H9 (cell line): ENCODE measurements at regions not wholly inside any gene's neighbourhood (a gene's known extent, or its start where the extent isn't known, plus 50 kb on each side); places are given as distances from the start of the nearest gene placed in this dataset.

Experiments
- DNase-seq: peaks from one replicate; pipeline ENCODE4 v3.0.0-alpha.2; 2017
- H2AFZ ChIP-seq: one replicate; pipeline ENCODE4 v1.6.1; 2013; ENCODE audit warnings: mild to moderate bottlenecking, low read length, control low read depth, moderate library complexity
- H2AK5ac ChIP-seq: 2 replicates; pipeline ENCODE4 v1.6.1; 2013; ENCODE audit warnings: low read length, control low read depth, mixed read lengths; ENCODE audit not compliant: insufficient read length
- H2BK120ac ChIP-seq: one replicate; pipeline ENCODE4 v1.6.1; 2013; ENCODE audit warnings: low read depth, mild to moderate bottlenecking, low read length, control low read depth, inconsistent platforms; ENCODE audit not compliant: poor library complexity, severe bottlenecking
- H2BK12ac ChIP-seq: 2 replicates; pipeline ENCODE4 v1.6.1; 2013; ENCODE audit warnings: low read length, control low read depth, mixed read lengths, low read depth; ENCODE audit not compliant: insufficient read length
- H2BK15ac ChIP-seq: 2 replicates; pipeline ENCODE4 v1.6.1; 2013; ENCODE audit warnings: low read depth, low read length, control low read depth
- H2BK20ac ChIP-seq: one replicate; pipeline ENCODE4 v1.6.1; 2013; ENCODE audit warnings: low read depth, mild to moderate bottlenecking, low read length, control low read depth, inconsistent platforms; ENCODE audit not compliant: poor library complexity, severe bottlenecking
- H2BK5ac ChIP-seq: 2 replicates; pipeline ENCODE4 v1.6.1; 2013; ENCODE audit warnings: low read length, control low read depth, mixed read lengths; ENCODE audit not compliant: insufficient read length
- H3K14ac ChIP-seq: 2 replicates; pipeline ENCODE4 v1.6.1; 2013; ENCODE audit warnings: low read length, control low read depth; ENCODE audit not compliant: insufficient read depth
- H3K18ac ChIP-seq: 2 replicates; pipeline ENCODE4 v1.6.1; 2013; ENCODE audit warnings: low read depth, mild to moderate bottlenecking, mixed read lengths, low read length, control low read depth; ENCODE audit not compliant: insufficient read length
- H3K23ac ChIP-seq: 2 replicates; pipeline ENCODE4 v1.6.1; 2013; ENCODE audit warnings: low read length, control low read depth, mixed read lengths, low read depth; ENCODE audit not compliant: insufficient read length
- H3K23me2 ChIP-seq: 2 replicates; pipeline ENCODE4 v1.6.1; 2013; ENCODE audit warnings: low read depth, mild to moderate bottlenecking, mixed read lengths, low read length, control low read depth; ENCODE audit not compliant: insufficient read length, poor library complexity, severe bottlenecking
- H3K27ac ChIP-seq: 2 replicates; pipeline ENCODE4 v1.5.1; 2013; ENCODE audit warnings: low read length, control low read depth, mixed read lengths, low read depth; ENCODE audit not compliant: insufficient read length
- H3K27me3 ChIP-seq: 2 replicates; pipeline ENCODE4 v1.6.1; 2013; ENCODE audit warnings: low read length, control low read depth, inconsistent platforms; ENCODE audit not compliant: insufficient read depth
- H3K4ac ChIP-seq: 2 replicates; pipeline ENCODE4 v1.6.1; 2013; ENCODE audit warnings: low read depth, mild to moderate bottlenecking, control low read depth, inconsistent platforms, low read length, moderate library complexity
- H3K4me1 ChIP-seq: 2 replicates; pipeline ENCODE4 v1.6.1; 2013; ENCODE audit warnings: low read length, control low read depth, inconsistent platforms; ENCODE audit not compliant: insufficient read depth
- H3K4me2 ChIP-seq: 2 replicates; pipeline ENCODE4 v1.6.1; 2013; ENCODE audit warnings: low read length, control low read depth, mixed read lengths; ENCODE audit not compliant: insufficient read length, insufficient read depth
- H3K56ac ChIP-seq: 2 replicates; pipeline ENCODE4 v1.6.1; 2013; ENCODE audit warnings: low read depth, mild to moderate bottlenecking, mixed read lengths, low read length, control low read depth; ENCODE audit not compliant: insufficient read length
- H3K79me1 ChIP-seq: 2 replicates; pipeline ENCODE4 v1.6.1; 2013; ENCODE audit warnings: low read depth, mild to moderate bottlenecking, moderate library complexity, low read length, control low read depth, inconsistent platforms; ENCODE audit not compliant: insufficient read depth, poor library complexity, severe bottlenecking
- H3K79me2 ChIP-seq: 2 replicates; pipeline ENCODE4 v1.6.1; 2013; ENCODE audit warnings: low read length, control low read depth, inconsistent platforms; ENCODE audit not compliant: insufficient read depth
- H3K9ac ChIP-seq: 2 replicates; pipeline ENCODE4 v1.6.1; 2013; ENCODE audit warnings: low read length, control low read depth, mixed read lengths; ENCODE audit not compliant: insufficient read length; ENCODE audit errors: extremely low read depth
- H3K9me3 ChIP-seq: one replicate; pipeline ENCODE4 v1.6.1; 2013; ENCODE audit warnings: low read depth, low read length, inconsistent platforms; ENCODE audit not compliant: control insufficient read depth
- H3T11ph ChIP-seq: one replicate; pipeline ENCODE4 v1.6.1; 2013; ENCODE audit warnings: mild to moderate bottlenecking, low read length, control low read depth, inconsistent platforms
- H4K20me1 ChIP-seq: one replicate; pipeline ENCODE4 v1.6.1; 2013; ENCODE audit not compliant: control insufficient read depth, insufficient read length, insufficient read depth
- H4K5ac ChIP-seq: 2 replicates; pipeline ENCODE4 v1.6.1; 2013; ENCODE audit warnings: low read depth, mild to moderate bottlenecking, mixed read lengths, low read length, control low read depth; ENCODE audit not compliant: insufficient read length
- H4K8ac ChIP-seq: replicated peaks from 2 replicates; pipeline ENCODE4 v1.6.1; 2013; ENCODE audit warnings: low read length, control low read depth, mixed read lengths, low read depth; ENCODE audit not compliant: insufficient read length
- H4K91ac ChIP-seq: 2 replicates; pipeline ENCODE4 v1.6.1; 2013; ENCODE audit warnings: low read depth, mild to moderate bottlenecking, moderate library complexity, mixed read lengths, low read length, control low read depth; ENCODE audit not compliant: insufficient read length
- H3K27ac Mint-ChIP-seq, 3 experiments: 2 replicates in 2 of 3; 3 replicates in 1 of 3; pipeline ENCODE4 v1.8.0; 2020 to 2021; ENCODE audit warnings: mixed read lengths in 3 of 3, mild to moderate bottlenecking in 1 of 3, moderate library complexity in 1 of 3
- H3K27me3 Mint-ChIP-seq: 2 replicates; pipeline ENCODE4 v1.8.0; 2021; ENCODE audit warnings: low read depth, mild to moderate bottlenecking, moderate library complexity, mixed read lengths
- H3K36me3 Mint-ChIP-seq, 3 experiments: 2 replicates in 2 of 3; 3 replicates in 1 of 3; pipeline ENCODE4 v1.8.0; 2020 to 2021; ENCODE audit warnings: low read depth in 3 of 3, mixed read lengths in 3 of 3; ENCODE audit not compliant: insufficient read depth in 1 of 3
- H3K4me1 Mint-ChIP-seq, 2 experiments: 2 replicates each; pipeline ENCODE4 v1.8.0; 2020; ENCODE audit warnings: mixed read lengths in 2 of 2
- H3K4me3 Mint-ChIP-seq, 2 experiments: 2 replicates in 1 of 2; 3 replicates in 1 of 2; pipeline ENCODE4 v1.8.0; 2020 to 2021; ENCODE audit warnings: mild to moderate bottlenecking in 2 of 2, mixed read lengths in 2 of 2, moderate library complexity in 1 of 2
- H3K9me3 Mint-ChIP-seq, 2 experiments: 2 replicates in 1 of 2; 3 replicates in 1 of 2; pipeline ENCODE4 v1.8.0; 2020; ENCODE audit warnings: mild to moderate bottlenecking in 2 of 2, mixed read lengths in 2 of 2, moderate library complexity in 1 of 2
- WGBS: extraction: QIAGEN DNeasy Blood & Tissue Kit; methylation state at CpG from one replicate; pipeline ENCODE4 v1.1.7; 2013; ENCODE audit warnings: missing lambda C conversion rate, low lambda C conversion rate, mixed read lengths; ENCODE audit not compliant: insufficient read length; ENCODE audit errors: extremely low coverage; 5-methylcytosine and 5-hydroxymethylcytosine counted together
- TF ChIP-seq, protein P1 (sequence below): fragments of 200-600 bp; sonication (generic); conservative IDR thresholded peaks from 3 replicates; pipeline ENCODE4 v1.8.0; 2021; ENCODE audit warnings: antibody characterized with exemption, mild to moderate bottlenecking

DNA sequence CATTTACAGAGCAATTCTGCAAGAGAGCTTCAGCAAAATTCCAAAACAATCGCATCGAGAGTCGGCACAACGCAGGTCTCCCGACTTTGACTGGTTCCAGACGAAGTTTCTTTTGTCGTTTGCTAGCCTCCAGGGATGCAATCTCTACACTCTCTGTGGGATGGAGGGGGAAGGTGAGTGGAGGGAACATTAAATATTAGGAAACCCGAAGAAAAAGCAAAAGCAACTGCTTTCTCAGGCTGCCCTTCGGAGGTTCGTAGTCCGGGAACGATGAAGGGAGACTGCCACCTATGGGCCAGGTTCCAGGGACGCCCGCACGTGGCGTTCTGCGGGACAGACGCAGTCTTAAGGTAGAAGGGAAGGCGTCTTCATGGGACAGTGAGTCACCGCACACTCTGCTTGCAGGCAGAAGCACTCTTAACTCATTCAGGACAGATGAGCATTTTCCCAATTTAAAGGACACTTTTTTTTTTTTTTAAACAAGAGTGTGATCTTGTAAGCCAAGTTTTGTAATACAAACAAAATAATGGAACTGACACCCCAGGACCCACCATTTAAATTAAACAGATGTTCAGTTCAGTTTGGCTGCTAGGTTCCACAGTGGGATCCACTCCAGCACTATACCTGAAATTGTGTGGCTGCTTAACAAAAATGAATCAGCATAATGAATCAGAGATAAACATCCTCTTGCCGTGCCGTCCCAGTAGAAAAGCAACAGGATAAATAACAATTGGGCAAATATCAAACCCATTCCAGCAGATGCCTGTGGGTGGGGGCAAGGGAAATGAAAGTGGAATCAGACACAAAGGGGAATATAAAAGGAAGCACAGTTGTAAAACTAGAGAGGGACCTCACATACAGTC is 65.8 kb upstream of the ARMC2 start:
- DNase-seq = peak; percentile 89
- no peak overlapping the region for H2AFZ ChIP-seq
- H2BK15ac ChIP-seq = no peak overlapping the region
- no peaks in the 10 kb centered on the region for H3K79me2 ChIP-seq
- H3K56ac ChIP-seq = no peak overlapping the region
- H3K9ac ChIP-seq = no peak overlapping the region
- H3K9me3 ChIP-seq = no peaks in the 10 kb centered on the region
- H3K9me3 Mint-ChIP-seq = no peaks in the 10 kb centered on the region
- no peak overlapping the region for H3K27ac ChIP-seq
- H4K20me1 ChIP-seq = no peaks in the 10 kb centered on the region
- H3K79me1 ChIP-seq = no peaks in the 10 kb centered on the region
- WGBS = no CpG with 5 or more reads among the region's 22 CpGs
- no peak overlapping the region for H4K91ac ChIP-seq
- no peak overlapping the region for H3K4ac ChIP-seq
- H4K8ac ChIP-seq = no peak overlapping the region
- H2BK20ac ChIP-seq = no peak overlapping the region
- peak overlapping the region; percentile 64 to 84 for H3K4me3 Mint-ChIP-seq
- H3K4me2 ChIP-seq = peak overlapping the region; percentile 66
- H3K18ac ChIP-seq = no peak overlapping the region
- H3K23me2 ChIP-seq = peaks cover 7% of the 10 kb centered on the region
- H3T11ph ChIP-seq = no peak overlapping the region
- H3K36me3 Mint-ChIP-seq = no peaks in the 10 kb centered on the region; a peak in 1 of 7 replicates
- H2BK120ac ChIP-seq = no peak overlapping the region
- peaks cover 35 to 40% of the 10 kb centered on the region in 2 experiments for H3K4me1 Mint-ChIP-seq
- H3K27me3 Mint-ChIP-seq = peaks cover 37% of the 10 kb centered on the region
- no peak overlapping the region for H4K5ac ChIP-seq
- no peak overlapping the region for H2BK12ac ChIP-seq
- TF ChIP-seq, protein P1, sequence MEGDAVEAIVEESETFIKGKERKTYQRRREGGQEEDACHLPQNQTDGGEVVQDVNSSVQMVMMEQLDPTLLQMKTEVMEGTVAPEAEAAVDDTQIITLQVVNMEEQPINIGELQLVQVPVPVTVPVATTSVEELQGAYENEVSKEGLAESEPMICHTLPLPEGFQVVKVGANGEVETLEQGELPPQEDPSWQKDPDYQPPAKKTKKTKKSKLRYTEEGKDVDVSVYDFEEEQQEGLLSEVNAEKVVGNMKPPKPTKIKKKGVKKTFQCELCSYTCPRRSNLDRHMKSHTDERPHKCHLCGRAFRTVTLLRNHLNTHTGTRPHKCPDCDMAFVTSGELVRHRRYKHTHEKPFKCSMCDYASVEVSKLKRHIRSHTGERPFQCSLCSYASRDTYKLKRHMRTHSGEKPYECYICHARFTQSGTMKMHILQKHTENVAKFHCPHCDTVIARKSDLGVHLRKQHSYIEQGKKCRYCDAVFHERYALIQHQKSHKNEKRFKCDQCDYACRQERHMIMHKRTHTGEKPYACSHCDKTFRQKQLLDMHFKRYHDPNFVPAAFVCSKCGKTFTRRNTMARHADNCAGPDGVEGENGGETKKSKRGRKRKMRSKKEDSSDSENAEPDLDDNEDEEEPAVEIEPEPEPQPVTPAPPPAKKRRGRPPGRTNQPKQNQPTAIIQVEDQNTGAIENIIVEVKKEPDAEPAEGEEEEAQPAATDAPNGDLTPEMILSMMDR = peak; percentile 91
- H3K23ac ChIP-seq = no peak overlapping the region
- H3K27ac Mint-ChIP-seq = peak overlapping the region in 1 of 3 experiments; percentile 50; a peak in 1 of 7 replicates
- H3K14ac ChIP-seq = no peak overlapping the region
- no peak overlapping the region for H2AK5ac ChIP-seq
- peaks cover 3% of the 10 kb centered on the region; the same call in 1 of the 2 replicates for H3K4me1 ChIP-seq
- H3K27me3 ChIP-seq = no peaks in the 10 kb centered on the region
- no peak overlapping the region for H2BK5ac ChIP-seq
